Tibial nerve (tissue), 3 donors: ENCODE measurements at regions not wholly inside any gene's neighbourhood (a gene's known extent, or its start where the extent isn't known, plus 50 kb on each side); places are given as distances from the start of the nearest gene placed in this dataset.

Source experiments
- POLR2A ChIP-seq, 2 donors: fragments of 450-650 bp; IDR thresholded peaks; one replicate each; pipeline ENCODE4 v1.6.1; 2017; ENCODE audit warnings: antibody characterized with exemption in 2 of 2, mild to moderate bottlenecking in 2 of 2, moderate library complexity in 2 of 2
- TF ChIP-seq, protein P1 (sequence below), 5 experiments: fragments of 200-600 bp in 3 of 5; fragments of 450-650 bp in 2 of 5; sonication (generic) in 3 of 5; IDR thresholded peaks; one replicate each; pipeline ENCODE4 v1.5.1; 2016 to 2019; ENCODE audit warnings: antibody characterized with exemption in 5 of 5, mild to moderate bottlenecking in 3 of 5, moderate library complexity in 2 of 5

DNA sequence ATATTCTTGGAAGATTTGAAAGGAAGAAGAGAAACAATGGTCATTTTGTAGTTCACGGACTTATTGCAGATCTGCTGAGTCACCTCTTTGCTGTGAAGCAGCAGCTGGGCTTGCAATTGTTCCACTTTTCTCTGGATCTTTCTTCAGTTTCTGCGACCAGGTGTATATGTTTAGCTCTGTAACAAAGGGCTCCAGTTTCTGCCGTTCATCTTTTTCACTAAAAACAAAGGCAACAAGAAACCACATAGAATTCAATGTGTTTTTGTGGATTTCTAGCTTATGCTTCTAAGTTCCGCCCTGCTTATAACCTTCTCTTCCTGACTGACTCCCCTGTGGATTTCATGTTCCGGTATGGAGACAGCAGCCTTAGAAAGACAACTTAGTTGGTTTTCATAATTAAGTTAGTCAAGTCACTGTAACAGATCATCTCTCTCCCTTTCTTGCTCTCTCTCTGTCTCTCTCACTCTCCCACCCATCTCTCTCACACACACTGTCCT, 121.6 kb upstream of the EPHA5 start:
- TF ChIP-seq, protein P1, sequence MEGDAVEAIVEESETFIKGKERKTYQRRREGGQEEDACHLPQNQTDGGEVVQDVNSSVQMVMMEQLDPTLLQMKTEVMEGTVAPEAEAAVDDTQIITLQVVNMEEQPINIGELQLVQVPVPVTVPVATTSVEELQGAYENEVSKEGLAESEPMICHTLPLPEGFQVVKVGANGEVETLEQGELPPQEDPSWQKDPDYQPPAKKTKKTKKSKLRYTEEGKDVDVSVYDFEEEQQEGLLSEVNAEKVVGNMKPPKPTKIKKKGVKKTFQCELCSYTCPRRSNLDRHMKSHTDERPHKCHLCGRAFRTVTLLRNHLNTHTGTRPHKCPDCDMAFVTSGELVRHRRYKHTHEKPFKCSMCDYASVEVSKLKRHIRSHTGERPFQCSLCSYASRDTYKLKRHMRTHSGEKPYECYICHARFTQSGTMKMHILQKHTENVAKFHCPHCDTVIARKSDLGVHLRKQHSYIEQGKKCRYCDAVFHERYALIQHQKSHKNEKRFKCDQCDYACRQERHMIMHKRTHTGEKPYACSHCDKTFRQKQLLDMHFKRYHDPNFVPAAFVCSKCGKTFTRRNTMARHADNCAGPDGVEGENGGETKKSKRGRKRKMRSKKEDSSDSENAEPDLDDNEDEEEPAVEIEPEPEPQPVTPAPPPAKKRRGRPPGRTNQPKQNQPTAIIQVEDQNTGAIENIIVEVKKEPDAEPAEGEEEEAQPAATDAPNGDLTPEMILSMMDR (IDR thresholded peaks at IDR 0.05): no peak
- no peak for TF ChIP-seq POLR2A (IDR thresholded peaks at IDR 0.05)
